Skeletal muscle satellite cell (primary cell): ENCODE measurements at regions not wholly inside any gene's neighbourhood (a gene's known extent, or its start where the extent isn't known, plus 50 kb on each side); places are given as distances from the start of the nearest gene placed in this dataset.
"Not testable (repeated sequence)": the region's sequence is repeated elsewhere in the genome, so short reads cannot be mapped to it uniquely, and the experiment has no call there.

ENCODE experiments used
- H3K27me3 ChIP-seq: 2 replicates; pipeline ENCODE4 v1.7.0; 2013; ENCODE audit warnings: low read length; ENCODE audit not compliant: control insufficient read depth, insufficient read depth
- H3K36me3 ChIP-seq: 2 replicates; pipeline ENCODE4 v1.7.0; 2013; ENCODE audit warnings: mild to moderate bottlenecking, control low read depth, low read length; ENCODE audit not compliant: insufficient read depth
- H3K4me1 ChIP-seq: 2 replicates; pipeline ENCODE4 v1.7.0; 2013; ENCODE audit warnings: low read length; ENCODE audit not compliant: control insufficient read depth, insufficient read depth
- H3K4me2 ChIP-seq: 2 replicates; pipeline ENCODE4 v1.7.0; 2013; ENCODE audit warnings: mild to moderate bottlenecking, low read length
- H3K4me3 ChIP-seq: 2 replicates; pipeline ENCODE4 v1.7.0; 2013; ENCODE audit warnings: low read length
- H3K9ac ChIP-seq: 2 replicates; pipeline ENCODE4 v1.7.0; 2013; ENCODE audit warnings: mild to moderate bottlenecking, low read depth, low read length, moderate library complexity
- H3K9me3 ChIP-seq: replicated peaks from 2 replicates; pipeline ENCODE4 v1.7.0; 2013; ENCODE audit warnings: mild to moderate bottlenecking, control low read depth, low read length

- not testable (repeated sequence) for H3K4me2 ChIP-seq, H3K27me3 ChIP-seq, H3K4me3 ChIP-seq, H3K9ac ChIP-seq, H3K36me3 ChIP-seq, H3K9me3 ChIP-seq, H3K4me1 ChIP-seq
Observed at GRCh38 chr9:36458430-36458915, 58.4 kb upstream of the RNF38 start.

- Histone ChIP-seq H3K36me3 (no peaks in the 10 kb centered on the region), H3K9ac (no peak overlapping the region), H3K4me1 (peaks cover 7% of the 10 kb centered on the region), H3K4me2 (no peak overlapping the region), H3K4me3 (no peak overlapping the region), H3K9me3 (no peaks in the 10 kb centered on the region), H3K27me3 (no peaks in the 10 kb centered on the region)
Observed at GRCh38 chr9:36457836-36458429, 57.9 kb upstream of the RNF38 start.

GRCh38 chr9:36456480-36457065, 56.5 kb upstream of the RNF38 start:
- Histone ChIP-seq H3K36me3 (no peaks in the 10 kb centered on the region), H3K9ac (no peak overlapping the region), H3K4me2 (no peak overlapping the region), H3K4me1 (peaks cover 7% of the 10 kb centered on the region), H3K4me3 (no peak overlapping the region), H3K9me3 (no peaks in the 10 kb centered on the region), H3K27me3 (no peaks in the 10 kb centered on the region)

DNA sequence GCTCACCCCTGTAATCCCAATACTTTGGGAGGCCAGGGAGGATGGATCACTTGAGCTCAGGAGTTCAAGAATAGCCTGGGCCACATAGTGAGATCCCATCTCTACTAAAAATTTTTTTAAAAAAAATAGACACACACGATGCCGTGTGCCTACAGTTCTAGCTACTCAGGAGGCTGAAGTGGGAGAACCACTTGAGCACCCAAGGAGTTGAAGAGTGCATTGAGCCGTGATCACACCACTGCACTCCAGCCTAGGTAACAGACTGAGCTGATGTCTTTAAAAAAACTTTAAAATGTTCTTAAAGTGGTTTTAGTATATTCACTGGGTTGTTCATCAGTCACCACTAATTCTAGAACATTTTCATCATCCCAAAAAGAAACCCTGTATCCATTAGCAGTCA, 51.9 kb upstream of the RNF38 start:
- H3K4me1 ChIP-seq = peaks cover 6% of the 10 kb centered on the region
- H3K9ac ChIP-seq = no peak overlapping the region
- H3K9me3 ChIP-seq = no peaks in the 10 kb centered on the region
- no peaks in the 10 kb centered on the region for H3K27me3 ChIP-seq
- H3K4me3 ChIP-seq = no peak overlapping the region
- no peak overlapping the region for H3K4me2 ChIP-seq
- no peaks in the 10 kb centered on the region for H3K36me3 ChIP-seq

DNA sequence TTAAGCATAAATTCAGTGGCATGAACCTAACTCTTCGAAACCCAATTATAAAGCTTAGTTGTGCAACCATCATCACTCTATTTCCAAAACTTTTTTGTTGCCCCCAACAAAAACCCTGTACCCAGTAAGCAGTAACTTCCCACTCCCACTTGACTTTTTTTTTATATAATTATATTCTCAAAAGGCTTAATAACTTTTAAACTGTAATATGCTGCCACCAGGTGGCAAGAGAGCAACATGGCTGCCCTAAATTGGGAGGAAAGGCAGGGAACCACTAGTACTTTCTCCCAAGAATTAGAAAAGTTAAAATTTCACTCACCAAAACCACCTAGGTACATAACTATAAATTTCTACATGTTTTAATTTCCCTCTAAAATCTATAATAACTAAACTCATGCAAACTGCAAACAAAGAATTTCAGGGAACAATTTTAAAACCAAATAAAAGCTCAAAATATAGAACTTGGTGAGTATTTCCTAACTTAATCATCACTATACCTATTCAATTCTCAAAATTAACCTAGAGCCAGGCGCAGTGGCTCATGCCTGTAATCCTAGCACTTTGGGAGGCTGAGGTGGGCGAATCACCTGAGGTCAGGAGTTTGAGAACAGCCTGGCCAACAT, 50.2 kb upstream of the RNF38 start:
- H3K9me3 ChIP-seq = no peaks in the 10 kb centered on the region
- no peak overlapping the region for H3K4me2 ChIP-seq
- H3K9ac ChIP-seq = no peak overlapping the region
- no peaks in the 10 kb centered on the region for H3K27me3 ChIP-seq
- no peak overlapping the region for H3K4me3 ChIP-seq
- no peaks in the 10 kb centered on the region for H3K36me3 ChIP-seq
- no peaks in the 10 kb centered on the region for H3K4me1 ChIP-seq
